A549 (cell line): ENCODE measurements at regions not wholly inside any gene's neighbourhood (a gene's known extent, or its start where the extent isn't known, plus 50 kb on each side); places are given as distances from the start of the nearest gene placed in this dataset.

Experiments used
- ATAC-seq, 2 experiments: fragments of 200-7000 bp in 1 of 2; fragments of >200 bp in 1 of 2; cut with Nextera tagmentation in 1 of 2; cut with Tn5 transposase in 1 of 2; 3 replicates each; pipeline versions ENCODE4 v1.8.0 to v1.9.1; 2018 to 2020; ENCODE audit warnings: mild to moderate bottlenecking in 1 of 2, moderate library complexity in 1 of 2
- CTCF ChIA-PET: fragments of 300-600 bp; sonication (Branson Sonifier 250); formaldehyde crosslinking; extraction: SDS; loops from one replicate; lab custom pipeline; 2021; ENCODE audit warnings: antibody characterized with exemption, inconsistent platforms; lab: Yijun Ruan, JAX
- POLR2A ChIA-PET: fragments of 350-600 bp; formaldehyde crosslinking; extraction: SDS; loops from one replicate; lab custom pipeline; 2021; ENCODE audit warnings: antibody characterized with exemption, inconsistent platforms; lab: Yijun Ruan, JAX
- DNase-seq, 2 experiments: peaks; one replicate each; pipeline versions ENCODE4 v3.0.0 to v3.0.0-alpha.2; 2011 to 2016; ENCODE audit warnings: low read depth in 1 of 2, low spot score in 1 of 2
- FAIRE-seq: peaks from 2 replicates; lab custom pipeline; 2011; peaks lifted over from hg19 to GRCh38; lab: Jason Lieb, UNC
- H3K27ac ChIP-seq, 2 experiments: fragments of >200 bp; sonication (Bioruptor Twin); formaldehyde crosslinking; 3 replicates each; pipeline ENCODE4 v1.5.1; 2016 to 2017
- H3K4me1 ChIP-seq: fragments of >200 bp; sonication (Bioruptor Twin); formaldehyde crosslinking; 3 replicates; pipeline ENCODE4 v1.6.1; 2016
- H3K4me2 ChIP-seq: fragments of >200 bp; sonication (Bioruptor Twin); formaldehyde crosslinking; 3 replicates; pipeline ENCODE4 v1.6.1; 2016
- H3K4me3 ChIP-seq: fragments of >200 bp; sonication (Bioruptor Twin); formaldehyde crosslinking; 3 replicates; pipeline ENCODE4 v1.5.1; 2016
- H3K9me3 ChIP-seq: fragments of >200 bp; sonication (Bioruptor Twin); formaldehyde crosslinking; 3 replicates; pipeline ENCODE4 v1.6.1; 2016
- BCL3 ChIP-seq: fragments of >200 bp; sonication (Bioruptor Twin); formaldehyde crosslinking; IDR thresholded peaks from 3 replicates; pipeline ENCODE4 v1.6.1; 2016
- CBX8 ChIP-seq: fragments of 200-600 bp; sonication (generic); IDR thresholded peaks from 2 replicates; pipeline ENCODE4 v1.6.1; 2016
- CHD2 ChIP-seq: fragments of 150-350 bp; IDR thresholded peaks from 2 replicates; pipeline ENCODE4 v1.6.1; 2014; ENCODE audit warnings: low read length; ENCODE audit not compliant: partially characterized antibody
- CHD4 ChIP-seq: fragments of 200-600 bp; sonication (generic); IDR thresholded peaks from 2 replicates; pipeline ENCODE4 v1.6.1; 2016; ENCODE audit warnings: antibody characterized with exemption, mild to moderate bottlenecking, borderline replicate concordance
- EHF ChIP-seq: fragments of 250-450 bp; sonication (Bioruptor Pico); IDR thresholded peaks from 2 replicates; pipeline ENCODE4 v1.5.0; 2020; ENCODE audit warnings: mild to moderate bottlenecking
- ELK1 ChIP-seq: fragments of 150-350 bp; IDR thresholded peaks from 2 replicates; pipeline ENCODE4 v1.6.1; 2014; ENCODE audit warnings: low read depth, mild to moderate bottlenecking, low read length
- FOXS1 ChIP-seq: fragments of 250-450 bp; sonication (Bioruptor Pico); IDR thresholded peaks from 2 replicates; pipeline ENCODE4 v1.5.0; 2020; ENCODE audit warnings: mild to moderate bottlenecking, moderate library complexity
- HDAC2 ChIP-seq: fragments of 200-600 bp; sonication (generic); IDR thresholded peaks from 2 replicates; pipeline ENCODE4 v1.6.1; 2016
- HOXB13 ChIP-seq: fragments of 250-450 bp; sonication (Bioruptor Pico); IDR thresholded peaks from 2 replicates; pipeline ENCODE4 v1.5.0; 2020; ENCODE audit warnings: low read depth, mild to moderate bottlenecking, moderate library complexity
- NPAS2 ChIP-seq: fragments of 250-450 bp; sonication (Bioruptor Pico); IDR thresholded peaks from 2 replicates; pipeline ENCODE4 v1.8.0; 2022; ENCODE audit warnings: mild to moderate bottlenecking, moderate library complexity, borderline replicate concordance
- PBX3 ChIP-seq: IDR thresholded peaks from 2 replicates; pipeline ENCODE4 v1.6.1; 2012
- POLR2A ChIP-seq: IDR thresholded peaks from 2 replicates; pipeline ENCODE4 v1.6.1; 2012; ENCODE audit warnings: mild to moderate bottlenecking, low read length
- RARB ChIP-seq: fragments of 250-450 bp; sonication (Bioruptor Pico); IDR thresholded peaks from 2 replicates; pipeline ENCODE4 v1.8.0; 2021; ENCODE audit warnings: mild to moderate bottlenecking, moderate library complexity
- RCOR1 ChIP-seq: fragments of 150-350 bp; IDR thresholded peaks from 2 replicates; pipeline ENCODE4 v1.6.1; 2014; ENCODE audit warnings: antibody characterized with exemption, low read length, low read depth
- REST ChIP-seq: fragments of 200-600 bp; sonication (generic); IDR thresholded peaks from 2 replicates; pipeline ENCODE4 v1.6.1; 2016; ENCODE audit warnings: antibody characterized with exemption, mild to moderate bottlenecking, moderate library complexity
- RFX5 ChIP-seq: fragments of 450-650 bp; IDR thresholded peaks from 2 replicates; pipeline ENCODE4 v1.7.1; 2014; ENCODE audit warnings: antibody characterized with exemption, mild to moderate bottlenecking, moderate library complexity
- SMC3 ChIP-seq: fragments of >200 bp; sonication (Bioruptor Twin); formaldehyde crosslinking; IDR thresholded peaks from 3 replicates; pipeline ENCODE4 v1.6.1; 2018; ENCODE audit warnings: inconsistent platforms
- SREBF2 ChIP-seq: fragments of 450-650 bp; IDR thresholded peaks from 2 replicates; pipeline ENCODE4 v1.6.1; 2014; ENCODE audit warnings: mild to moderate bottlenecking, moderate library complexity
- USF2 ChIP-seq: fragments of 450-650 bp; IDR thresholded peaks from 2 replicates; pipeline ENCODE4 v1.6.1; 2014; ENCODE audit warnings: antibody characterized with exemption
- ZC3H11A ChIP-seq: fragments of 450-650 bp; IDR thresholded peaks from 2 replicates; pipeline ENCODE4 v1.6.1; 2014; ENCODE audit warnings: antibody characterized with exemption, mild to moderate bottlenecking
- ZNF302 ChIP-seq: fragments of 250-450 bp; sonication (Bioruptor Pico); IDR thresholded peaks from 2 replicates; pipeline ENCODE4 v1.9.0; 2021; ENCODE audit warnings: inconsistent platforms, mild to moderate bottlenecking, moderate library complexity
- WGBS: methylation state at CpG from one replicate; pipeline ENCODE4 v1.1.6; 2017; ENCODE audit errors: missing lambda C conversion rate; 5-methylcytosine and 5-hydroxymethylcytosine counted together

GRCh38 chr4:187286525-187286924 lies 562.9 kb upstream of the FAT1 start:
- no peak for FAIRE-seq

GRCh38 chr4:187289371-187289770 lies 565.7 kb upstream of the FAT1 start:
- Histone ChIP-seq H3K4me3 (no peak overlapping the region), H3K27ac (no peak overlapping the region), H3K4me1 (no peaks in the 10 kb centered on the region), H3K9me3 (no peaks in the 10 kb centered on the region), H3K4me2 (no peak overlapping the region)
- 24% methylated on average over 2 of the region's 2 CpGs for WGBS
- ATAC-seq (no peak), DNase-seq (no peak), FAIRE-seq (no peak)
- ChIA-PET POLR2A (no interaction called here), CTCF (no interaction called here)
- no peak for TF ChIP-seq BCL3
- TF ChIP-seq CBX8, result no peak
- TF ChIP-seq FOXS1 (CRISPR knock-in tag), result no peak
- TF ChIP-seq EHF (CRISPR knock-in tag), result no peak

More at GRCh38 chr4:187286525-187286924, 562.9 kb upstream of the FAT1 start:
- Histone ChIP-seq H3K4me2 (no peak overlapping the region), H3K9me3 (no peaks in the 10 kb centered on the region), H3K27ac (no peak overlapping the region), H3K4me1 (no peaks in the 10 kb centered on the region), H3K4me3 (no peak overlapping the region)
- DNase-seq (no peak), ATAC-seq (no peak)
- WGBS, result 76% methylated on average over 6 of the region's 6 CpGs
- no peak for TF ChIP-seq REST
- no peak for TF ChIP-seq SMC3
- no peak for TF ChIP-seq CHD2
- TF ChIP-seq RARB (CRISPR knock-in tag), result no peak
- no peak for TF ChIP-seq ELK1
- TF ChIP-seq HOXB13 (CRISPR knock-in tag), result no peak
- no peak for TF ChIP-seq ZNF302 (CRISPR knock-in tag)
- POLR2A ChIA-PET, result no interaction called here
- CTCF ChIA-PET, result no interaction called here

GRCh38 chr4:187294861-187295260 lies 571.2 kb upstream of the FAT1 start:
- DNase-seq, result no peak
- Histone ChIP-seq H3K9me3 (no peaks in the 10 kb centered on the region), H3K27ac (no peak overlapping the region)
- POLR2A ChIA-PET, result no interaction called here
- TF ChIP-seq USF2, result no peak
- TF ChIP-seq, all 56 proteins: peak for 0
- Histone ChIP-seq H3K4me1 (no peaks in the 10 kb centered on the region), H3K4me3 (no peak overlapping the region), H3K4me2 (no peak overlapping the region)
- CTCF ChIA-PET, result no interaction called here
- ATAC-seq (no peak), FAIRE-seq (no peak)
- 5% methylated on average over 3 of the region's 3 CpGs for WGBS

- ATAC-seq (no peak), DNase-seq (no peak), FAIRE-seq (no peak)
- no peaks in the 10 kb centered on the region for H3K9me3 ChIP-seq
- no peak overlapping the region for H3K4me3 ChIP-seq
- H3K27ac ChIP-seq, result no peak overlapping the region
- ChIA-PET CTCF (no interaction called here), POLR2A (no interaction called here)
- no peak overlapping the region for H3K4me2 ChIP-seq
- TF ChIP-seq HDAC2 (no peak), SREBF2 (no peak), POLR2A (no peak), PBX3 (no peak), CBX8 (no peak), RCOR1 (no peak), CHD4 (no peak), ZC3H11A (no peak), RFX5 (no peak), NPAS2 (CRISPR knock-in tag) (no peak), CHD2 (no peak), SMC3 (no peak), ELK1 (no peak)
- H3K4me1 ChIP-seq, result no peaks in the 10 kb centered on the region
- 83% methylated on average over 16 of the region's 16 CpGs for whole genome bisulfite sequencing
Measured at GRCh38 chr4:187301923-187302322, 578.3 kb upstream of the FAT1 start.
